UCSD-AML1 (cell line): ENCODE measurements at regions not wholly inside any gene's neighbourhood (a gene's known extent, or its start where the extent isn't known, plus 50 kb on each side); places are given as distances from the start of the nearest gene placed in this dataset.
"Not testable (repeated sequence)": the region's sequence is repeated elsewhere in the genome, so short reads cannot be mapped to it uniquely, and the experiment has no call there.

ENCODE experiments used
- DNase-seq: peaks from one replicate; lab custom pipeline; 2025; ENCODE audit not compliant: unreplicated experiment; lab: John Stamatoyannopoulos, UW

DNA sequence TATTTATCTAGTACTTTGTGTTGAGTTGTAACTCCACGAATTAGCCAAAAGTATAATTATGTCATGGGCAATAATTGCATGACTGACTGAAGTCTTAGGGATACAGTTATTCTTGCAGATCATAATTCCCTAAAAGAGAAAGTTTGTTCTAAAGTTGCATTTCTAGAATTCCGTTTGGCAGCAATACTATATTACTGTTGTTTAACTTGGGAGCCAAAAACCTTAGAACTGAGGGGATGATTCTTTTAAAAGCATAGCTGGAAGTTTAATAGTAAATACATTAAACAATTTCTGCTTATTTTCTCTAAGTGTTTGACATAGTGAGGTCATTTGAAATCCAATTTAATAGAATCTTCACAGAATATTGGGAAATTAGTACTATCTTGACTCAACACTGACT, 356.4 kb upstream of the ADAMTS5 start:
- no peak for DNase-seq

DNA sequence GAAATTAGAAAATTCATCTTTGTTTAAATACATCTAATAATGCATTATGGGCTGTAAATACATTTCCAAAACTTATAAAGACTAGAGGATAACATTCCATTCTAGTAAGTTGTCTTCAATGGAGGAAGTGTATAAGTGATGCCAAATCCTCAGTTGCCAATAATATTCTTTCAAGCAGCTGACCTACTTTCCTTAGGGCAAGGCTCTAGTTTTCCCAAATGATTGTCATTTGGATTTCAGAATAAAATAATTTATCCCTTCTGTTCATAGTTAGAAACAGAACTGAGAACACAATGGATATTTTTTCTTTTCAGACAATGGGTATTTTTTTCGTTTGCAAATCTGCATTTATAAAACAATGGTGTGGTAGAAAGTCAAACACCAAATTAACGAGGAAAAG, 354.9 kb upstream of the ADAMTS5 start:
- DNase-seq: no peak

DNA sequence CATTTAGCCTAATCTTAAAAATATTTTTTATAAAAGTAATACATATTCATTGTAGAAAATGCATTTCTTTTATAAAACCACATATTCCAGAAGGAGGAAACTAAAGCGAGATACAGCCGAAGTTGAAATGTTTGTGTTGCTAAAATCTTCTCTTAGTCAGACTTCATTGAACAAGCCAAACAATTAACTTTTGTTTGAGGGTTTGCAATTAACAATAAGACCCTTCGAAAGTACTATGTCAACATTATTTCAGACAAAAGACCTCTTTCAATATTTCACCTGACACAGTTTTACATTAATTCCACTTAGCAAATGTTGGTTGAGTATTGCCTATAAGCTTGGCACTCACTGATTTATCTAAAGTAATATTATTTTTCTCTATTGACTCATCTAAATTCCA, 354.0 kb upstream of the ADAMTS5 start:
- DNase-seq: no peak

DNA sequence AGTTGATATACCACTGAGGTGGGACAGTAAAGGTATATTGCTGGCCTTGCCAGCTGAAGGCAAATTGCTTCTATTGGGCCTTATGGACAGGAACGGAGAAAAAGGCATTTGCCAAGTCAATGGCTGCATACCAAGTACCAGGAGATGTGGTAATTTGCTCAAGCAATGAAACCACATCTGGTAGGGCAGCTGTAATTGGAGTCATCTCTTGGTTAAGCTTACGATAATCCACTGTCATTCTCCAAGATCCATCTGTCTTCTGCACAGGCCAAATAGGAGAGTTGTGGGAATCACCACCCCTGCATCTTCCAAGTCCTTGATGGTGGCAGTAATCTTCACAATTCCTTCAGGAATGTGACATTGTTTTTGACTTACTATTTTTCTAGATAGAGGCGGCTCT, 350.7 kb upstream of the ADAMTS5 start:
- DNase-seq: not testable (repeated sequence)

DNA sequence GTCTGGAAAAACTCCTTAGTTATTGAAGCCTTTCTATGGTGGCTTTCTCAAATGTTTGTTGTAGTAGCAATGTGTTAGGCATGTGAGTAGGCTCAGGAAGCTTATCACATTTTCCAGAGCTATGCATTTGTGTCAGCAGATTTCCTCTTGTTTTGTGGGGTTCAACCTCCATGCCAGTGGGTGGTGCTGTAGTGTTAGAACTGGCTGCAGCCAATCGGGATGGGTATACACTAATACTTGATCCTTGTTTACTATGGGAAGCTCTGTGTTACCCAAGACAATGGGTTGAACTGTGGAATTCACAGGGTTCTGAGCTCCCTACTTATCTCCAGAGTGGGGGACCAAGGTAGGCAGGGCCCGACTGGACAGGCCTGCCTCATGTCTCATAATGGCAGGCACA, 348.5 kb upstream of the ADAMTS5 start:
- no peak for DNase-seq

DNA sequence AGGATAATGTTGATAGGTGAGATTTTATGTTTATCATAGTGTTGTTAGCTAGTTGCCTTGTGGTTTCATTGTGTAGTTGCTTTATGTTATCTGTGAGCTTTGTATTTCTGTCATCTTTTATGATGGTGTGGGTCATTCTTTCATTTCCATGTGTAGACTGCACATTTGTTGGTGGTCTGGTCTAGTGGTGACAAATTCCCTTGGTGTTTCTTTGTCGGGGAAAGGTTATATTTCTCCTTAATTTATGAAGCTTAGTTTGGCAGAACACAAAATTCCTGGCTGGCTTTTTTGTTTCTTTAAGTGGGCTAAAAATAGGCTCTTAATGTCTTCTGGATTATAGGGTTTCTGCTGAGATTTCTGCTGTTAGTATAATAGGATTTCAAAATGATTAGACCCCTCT, 347.2 kb upstream of the ADAMTS5 start:
- no peak for DNase-seq

- DNase-seq: no peak
These were observed 340.2 kb upstream of the ADAMTS5 start for GRCh38 chr21:27306791-27307775.

- DNase-seq: no peak
These were observed 339.3 kb upstream of the ADAMTS5 start for GRCh38 chr21:27306206-27306605.

GRCh38 chr21:27301220-27301619, 334.3 kb upstream of the ADAMTS5 start:
- DNase-seq: no peak

DNA sequence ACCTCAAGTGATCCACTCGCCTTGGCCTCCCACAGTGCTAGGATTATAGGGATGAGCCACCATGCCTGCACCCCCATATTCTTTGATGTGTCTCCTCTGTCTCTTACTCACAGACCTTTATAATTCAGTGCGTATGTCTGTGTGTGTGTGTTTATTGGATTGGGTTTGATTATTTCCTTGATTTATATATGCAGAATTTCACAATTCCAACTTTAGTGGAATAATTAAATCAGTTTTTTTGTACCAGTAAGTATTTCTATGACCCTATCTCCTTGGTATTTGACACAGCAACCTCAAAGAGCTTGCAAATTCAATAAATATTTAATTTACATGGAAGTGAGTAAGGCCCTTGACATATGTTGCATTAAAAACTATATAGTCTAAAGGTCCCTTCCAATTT, 333.9 kb upstream of the ADAMTS5 start:
- no peak for DNase-seq

- DNase-seq: no peak
These were observed 331.6 kb upstream of the ADAMTS5 start for GRCh38 chr21:27298465-27298864.

DNA sequence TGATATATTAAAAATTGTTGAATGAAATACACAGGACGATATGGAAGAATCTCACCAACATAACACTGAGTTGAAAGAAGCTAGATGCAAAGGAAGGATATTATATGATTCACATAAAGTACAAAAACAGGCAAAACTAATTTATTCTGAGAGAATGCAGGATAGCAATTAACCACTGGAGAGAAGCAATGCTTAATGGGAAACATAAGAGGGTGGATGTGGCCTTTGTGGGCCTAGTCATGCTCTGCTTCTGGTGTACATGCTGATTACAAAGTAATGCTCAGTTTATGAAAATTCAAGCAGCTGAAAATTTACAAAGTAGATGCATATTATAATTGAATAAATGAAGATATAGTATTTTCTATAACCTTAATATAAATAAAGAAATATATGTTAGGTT, 326.4 kb upstream of the ADAMTS5 start:
- DNase-seq: no peak

GRCh38 chr21:27292783-27293182, 325.9 kb upstream of the ADAMTS5 start:
- no peak for DNase-seq

GRCh38 chr21:27292229-27292628, 325.3 kb upstream of the ADAMTS5 start:
- DNase-seq: no peak

DNA sequence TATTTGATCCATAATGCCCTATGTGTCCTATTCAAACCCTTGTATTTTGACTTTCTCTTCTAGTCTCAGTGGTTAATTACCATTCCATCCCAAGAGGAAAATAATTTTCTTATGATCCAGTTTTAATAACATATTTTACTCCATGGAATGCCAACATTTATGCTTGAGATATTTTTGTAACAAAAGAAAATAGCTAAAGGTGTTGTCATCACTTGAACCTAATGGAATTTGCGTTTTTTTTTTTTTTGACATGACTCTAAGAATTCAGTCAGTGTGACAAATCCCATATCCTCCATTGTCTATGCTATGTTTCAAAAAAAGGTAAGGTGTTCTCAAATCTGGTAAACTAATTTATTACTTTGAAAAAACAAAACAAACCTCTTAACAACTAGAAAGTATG, 324.1 kb upstream of the ADAMTS5 start:
- DNase-seq: no peak

- no peak for DNase-seq
These were observed 323.1 kb upstream of the ADAMTS5 start for GRCh38 chr21:27290028-27290427.

DNA sequence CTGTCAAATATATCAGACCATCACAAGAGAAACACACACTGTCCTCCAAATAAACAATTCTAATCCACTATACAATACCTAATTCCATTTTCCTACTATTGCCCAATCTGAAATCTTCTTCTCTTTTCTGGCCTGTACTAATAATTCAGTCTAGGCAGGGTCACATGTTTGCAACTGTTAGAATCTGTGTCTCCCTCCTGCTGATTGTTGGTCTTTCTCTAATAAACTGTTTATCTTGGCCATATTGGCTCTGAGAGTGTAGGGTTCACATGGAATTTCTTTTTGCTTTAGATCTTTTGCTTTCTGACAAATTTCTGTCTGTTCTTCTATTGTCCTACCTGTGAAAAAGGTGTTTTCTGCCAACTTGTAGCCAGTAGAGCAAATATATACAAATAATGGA, 319.9 kb upstream of the ADAMTS5 start:
- DNase-seq: no peak

DNA sequence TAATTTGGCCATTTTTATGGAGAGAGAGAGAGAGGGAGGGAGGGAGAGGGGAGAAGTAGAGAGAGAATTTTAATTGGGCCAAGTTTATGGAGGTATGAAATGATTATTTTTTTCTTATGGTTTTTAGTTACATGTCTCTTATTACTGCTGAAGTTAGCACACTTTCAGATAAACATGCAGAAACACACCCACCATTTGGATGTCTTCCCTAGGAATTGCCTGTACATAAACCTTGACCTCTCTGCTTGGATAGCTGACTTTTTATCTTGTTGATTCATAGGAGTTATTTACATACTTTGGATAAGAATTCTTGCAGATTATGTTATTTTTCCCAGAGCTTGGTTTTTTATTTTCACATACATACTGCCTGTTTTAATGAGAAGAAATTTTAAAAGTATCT, 310.2 kb upstream of the ADAMTS5 start:
- no peak for DNase-seq

- DNase-seq: no peak
These were observed 308.5 kb upstream of the ADAMTS5 start for GRCh38 chr21:27275294-27275927.

DNA sequence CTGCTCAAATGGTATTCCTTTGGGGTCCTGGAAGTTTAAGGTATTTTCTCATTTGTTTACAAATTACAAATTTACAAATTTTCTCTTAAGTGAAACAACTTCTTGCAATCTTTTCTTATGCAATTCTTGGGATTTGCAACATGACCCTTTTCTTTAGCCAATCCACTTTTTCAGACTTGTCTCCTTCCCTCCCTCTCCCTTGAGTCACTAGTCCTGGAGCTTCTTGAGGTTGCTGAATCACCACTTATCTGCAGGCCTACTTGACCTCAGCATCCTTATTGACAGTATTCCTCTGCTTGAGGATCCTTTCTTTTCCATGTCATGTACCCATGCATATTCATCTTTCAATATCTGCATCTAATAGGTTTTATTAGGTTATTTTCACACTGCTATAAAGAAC, 302.8 kb upstream of the ADAMTS5 start:
- DNase-seq: no peak

DNA sequence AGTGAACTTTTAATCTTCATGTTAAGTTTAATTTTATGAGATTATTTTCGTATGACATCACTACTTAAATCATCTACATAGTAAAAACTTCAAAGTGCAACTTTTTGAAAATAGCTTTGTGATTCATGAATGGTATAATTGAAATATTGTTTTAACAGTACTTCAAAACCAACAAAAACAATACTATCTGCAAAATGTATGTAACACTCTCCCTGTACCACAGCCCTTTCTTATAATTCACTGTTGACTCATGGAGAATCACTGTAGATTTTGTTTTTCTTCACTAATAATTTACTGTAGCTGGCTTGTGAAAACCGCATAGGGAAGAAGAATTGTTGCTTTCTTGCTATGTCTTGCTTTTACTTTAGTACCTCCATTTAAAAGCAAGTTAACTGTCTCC, 301.4 kb upstream of the ADAMTS5 start:
- DNase-seq: no peak

GRCh38 chr21:27265949-27266348, 299.1 kb upstream of the ADAMTS5 start:
- DNase-seq: no peak
